H1 (cell line): ENCODE measurements at regions not wholly inside any gene's neighbourhood (a gene's known extent, or its start where the extent isn't known, plus 50 kb on each side); places are given as distances from the start of the nearest gene placed in this dataset.

Source experiments
- CTCF ChIA-PET: fragments of 300-600 bp; sonication (Branson Sonifier 250); formaldehyde crosslinking; loops from one replicate; lab custom pipeline; 2021; ENCODE audit not compliant: partially characterized antibody; lab: Charles Lee
- POLR2A ChIA-PET: fragments of 300-600 bp; sonication (Branson Sonifier 250); formaldehyde crosslinking; loops from one replicate; lab custom pipeline; 2021; ENCODE audit warnings: inconsistent platforms; ENCODE audit not compliant: partially characterized antibody; lab: Charles Lee
- DNase-seq, 2 experiments: peaks; one replicate each; pipeline versions ENCODE4 v3.0.0 to v3.0.0-alpha.2; 2010 to 2022; ENCODE audit warnings: low spot score in 2 of 2, low read depth in 1 of 2, mixed read lengths in 1 of 2
- FAIRE-seq: peaks from 2 replicates; lab custom pipeline; 2011; peaks lifted over from hg19 to GRCh38; lab: Jason Lieb, UNC
- H2AFZ ChIP-seq: 2 replicates; pipeline ENCODE4 v1.8.1; 2012; ENCODE audit warnings: low read length, inconsistent platforms
- H2AK5ac ChIP-seq: 2 replicates; pipeline ENCODE4 v1.6.1; 2013; ENCODE audit warnings: low read depth, low read length
- H2BK120ac ChIP-seq: replicated peaks from 2 replicates; pipeline ENCODE3; 2013; ENCODE audit warnings: low read depth, low read length, inconsistent platforms
- H2BK12ac ChIP-seq: 2 replicates; pipeline ENCODE4 v1.6.1; 2013; ENCODE audit warnings: low read depth, low read length
- H2BK15ac ChIP-seq: 2 replicates; pipeline ENCODE4 v1.6.1; 2013; ENCODE audit warnings: low read length
- H2BK20ac ChIP-seq: 2 replicates; pipeline ENCODE4 v1.6.1; 2013; ENCODE audit warnings: low read length
- H2BK5ac ChIP-seq: 2 replicates; pipeline ENCODE4 v1.6.1; 2013; ENCODE audit warnings: low read depth, low read length
- H3K14ac ChIP-seq: 2 replicates; pipeline ENCODE4 v1.6.1; 2013; ENCODE audit warnings: inconsistent platforms; ENCODE audit not compliant: insufficient read length
- H3K18ac ChIP-seq: 2 replicates; pipeline ENCODE4 v1.6.1; 2013; ENCODE audit warnings: low read length; ENCODE audit errors: extremely low read depth
- H3K23ac ChIP-seq: 2 replicates; pipeline ENCODE4 v1.6.1; 2013; ENCODE audit warnings: inconsistent platforms; ENCODE audit not compliant: insufficient read length
- H3K23me2 ChIP-seq: 2 replicates; pipeline ENCODE4 v1.6.1; 2013; ENCODE audit warnings: low read depth, low read length
- H3K27ac ChIP-seq: 2 replicates; pipeline ENCODE4 v1.6.1; 2011; ENCODE audit warnings: low read depth, low read length, inconsistent platforms
- H3K27me3 ChIP-seq, 4 experiments: replicated peaks in 1 of 4; 1 replicate in 1 of 4; 2 replicates in 3 of 4; pipeline versions ENCODE4 v1.6.1 to v1.8.1; 2011 to 2013; ENCODE audit warnings: low read length in 3 of 4, mild to moderate bottlenecking in 3 of 4, inconsistent platforms in 2 of 4, mixed read lengths in 2 of 4, moderate library complexity in 1 of 4; ENCODE audit not compliant: control insufficient read depth in 3 of 4, insufficient read depth in 3 of 4; ENCODE audit errors: extremely low read depth in 1 of 4
- H3K36me3 ChIP-seq, 4 experiments: 2 replicates each; pipeline versions ENCODE4 v1.6.1 to v1.8.1; 2011 to 2013; ENCODE audit warnings: mild to moderate bottlenecking in 4 of 4, low read length in 3 of 4, moderate library complexity in 2 of 4, control low read depth in 1 of 4, inconsistent platforms in 1 of 4; ENCODE audit not compliant: insufficient read depth in 4 of 4, control insufficient read depth in 2 of 4
- H3K4ac ChIP-seq: replicated peaks from 2 replicates; pipeline ENCODE3; 2013; ENCODE audit warnings: low read length, low read depth, mixed read lengths, inconsistent platforms; ENCODE audit not compliant: insufficient read length
- H3K4me1 ChIP-seq, 4 experiments: replicated peaks in 1 of 4; 1 replicate in 1 of 4; 2 replicates in 3 of 4; pipeline versions ENCODE4 v1.6.1 to v1.8.1; 2011 to 2013; ENCODE audit warnings: low read length in 3 of 4, inconsistent platforms in 2 of 4, mixed read lengths in 1 of 4; ENCODE audit not compliant: insufficient read depth in 4 of 4, control insufficient read depth in 3 of 4
- H3K4me2 ChIP-seq, 2 experiments: 2 replicates each; pipeline versions ENCODE4 v1.6.1 to v1.8.1; 2011 to 2013; ENCODE audit warnings: low read depth in 2 of 2, low read length in 2 of 2, control low read depth in 1 of 2, inconsistent platforms in 1 of 2, mild to moderate bottlenecking in 1 of 2; ENCODE audit not compliant: insufficient read depth in 1 of 2
- H3K4me3 ChIP-seq, 4 experiments: fragments of 200-600, 300-600 bp in 1 of 4; sonication (generic), shearing (Covaris generic), sonication (Bioruptor Twin) in 1 of 4; 2 replicates each; pipeline versions ENCODE4 v1.5.1 to v1.8.1; 2011 to 2016; ENCODE audit warnings: low read length in 4 of 4, low read depth in 3 of 4, control low read depth in 2 of 4, inconsistent platforms in 2 of 4, mild to moderate bottlenecking in 2 of 4, mixed read lengths in 1 of 4, moderate library complexity in 1 of 4; ENCODE audit not compliant: insufficient read depth in 2 of 4; ENCODE audit errors: extremely low read depth in 1 of 4
- H3K56ac ChIP-seq: replicated peaks from 2 replicates; pipeline ENCODE3; 2013; ENCODE audit warnings: low read depth, mild to moderate bottlenecking, mixed read lengths, low read length, inconsistent platforms; ENCODE audit not compliant: insufficient read length
- H3K79me1 ChIP-seq: 2 replicates; pipeline ENCODE4 v1.6.1; 2013; ENCODE audit warnings: low read depth, low read length, control low read depth
- H3K79me2 ChIP-seq, 2 experiments: 2 replicates each; pipeline versions ENCODE4 v1.6.1 to v1.8.1; 2012 to 2013; ENCODE audit warnings: low read length in 2 of 2, mild to moderate bottlenecking in 2 of 2, inconsistent platforms in 1 of 2; ENCODE audit not compliant: insufficient read depth in 2 of 2, control insufficient read depth in 1 of 2
- H3K9ac ChIP-seq, 4 experiments: replicated peaks in 1 of 4; 1 replicate in 1 of 4; 2 replicates in 3 of 4; pipeline versions ENCODE4 v1.6.1 to v1.8.1; 2011 to 2013; ENCODE audit warnings: low read depth in 3 of 4, low read length in 3 of 4, control low read depth in 2 of 4, mild to moderate bottlenecking in 2 of 4, moderate library complexity in 2 of 4, inconsistent platforms in 1 of 4; ENCODE audit errors: extremely low read depth in 1 of 4
- H3K9me3 ChIP-seq, 2 experiments: 2 replicates each; pipeline versions ENCODE4 v1.6.1 to v1.8.1; 2012 to 2013; ENCODE audit warnings: mild to moderate bottlenecking in 2 of 2, moderate library complexity in 2 of 2, control low read depth in 1 of 2, inconsistent platforms in 1 of 2, low read depth in 1 of 2, low read length in 1 of 2, mixed read lengths in 1 of 2; ENCODE audit not compliant: insufficient read depth in 2 of 2
- H4K20me1 ChIP-seq, 2 experiments: replicated peaks in 1 of 2; 2 replicates each; pipeline versions ENCODE3 to v1.8.1; 2011 to 2013; ENCODE audit warnings: inconsistent platforms in 2 of 2, low read length in 2 of 2, mild to moderate bottlenecking in 1 of 2; ENCODE audit not compliant: insufficient read depth in 2 of 2, control insufficient read depth in 1 of 2
- H4K5ac ChIP-seq: 2 replicates; pipeline ENCODE4 v1.6.1; 2013; ENCODE audit warnings: low read length, low read depth, mixed read lengths, inconsistent platforms; ENCODE audit not compliant: insufficient read length
- H4K8ac ChIP-seq: 2 replicates; pipeline ENCODE4 v1.8.0; 2013; ENCODE audit warnings: mild to moderate bottlenecking, moderate library complexity, low read length, inconsistent platforms; ENCODE audit not compliant: insufficient read depth; ENCODE audit errors: extremely low read depth
- H4K91ac ChIP-seq: replicated peaks from 2 replicates; pipeline ENCODE3; 2013; ENCODE audit warnings: low read length, mixed read lengths, inconsistent platforms; ENCODE audit not compliant: insufficient read length
- BACH1 ChIP-seq: IDR thresholded peaks from 2 replicates; pipeline ENCODE4 v1.6.1; 2012; ENCODE audit warnings: low read length, improper control_type of control experiment
- GABPA ChIP-seq: IDR thresholded peaks from 2 replicates; pipeline ENCODE4 v1.6.1; 2011; ENCODE audit warnings: mild to moderate bottlenecking, low read length, moderate library complexity, borderline replicate concordance; ENCODE audit not compliant: insufficient read depth
- SIN3A ChIP-seq, 2 experiments: IDR thresholded peaks in 1 of 2; conservative IDR thresholded peaks in 1 of 2; 2 replicates each; pipeline ENCODE4 v1.6.1; 2011 to 2012; ENCODE audit warnings: low read length in 2 of 2, improper control_type of control experiment in 1 of 2, low read depth in 1 of 2, mild to moderate bottlenecking in 1 of 2
- WGBS, 2 experiments: shearing (Covaris generic) in 1 of 2; methylation state at CpG; one replicate each; pipeline versions ENCODE4 v1.1.6 to v1.1.7; 2013 to 2015; ENCODE audit warnings: low lambda C conversion rate in 2 of 2, mixed read lengths in 2 of 2, inconsistent platforms in 1 of 2, low coverage in 1 of 2, missing lambda C conversion rate in 1 of 2; ENCODE audit not compliant: insufficient replicate concordance in 2 of 2, insufficient coverage in 1 of 2, insufficient read length in 1 of 2; ENCODE audit errors: extremely low coverage in 1 of 2, missing lambda C conversion rate in 1 of 2; 5-methylcytosine and 5-hydroxymethylcytosine counted together
- TF ChIP-seq, protein P1 (sequence below): IDR thresholded peaks from 2 replicates; pipeline ENCODE4 v1.6.1; 2011; ENCODE audit warnings: low read length, improper control_type of control experiment
- TF ChIP-seq, protein P2 (sequence below): IDR thresholded peaks from 2 replicates; pipeline ENCODE4 v1.6.1; 2012; ENCODE audit warnings: inconsistent platforms

DNA sequence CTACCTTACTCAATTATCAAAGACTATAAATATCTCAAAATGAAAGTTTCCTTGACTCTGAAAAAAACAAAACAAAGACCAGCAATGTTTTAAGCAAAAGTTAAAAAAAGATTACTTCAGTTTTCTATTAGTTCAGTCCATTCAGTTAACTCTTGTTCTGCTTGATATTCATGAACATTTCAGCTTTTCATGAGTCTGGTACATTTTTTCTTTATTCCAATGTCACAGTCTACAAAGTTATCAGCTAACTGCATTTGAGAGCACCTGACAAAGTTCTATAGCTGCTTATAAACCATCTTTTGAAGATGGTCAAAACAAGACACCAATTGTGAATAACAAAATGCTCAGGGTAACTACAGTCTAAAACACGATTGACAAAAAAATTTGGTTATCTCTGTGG is 156.1 kb upstream of the NOX3 start:
- no peak overlapping the region for H2AFZ ChIP-seq
- POLR2A ChIA-PET, result no interaction called here
- WGBS, 2 experiments, result 89% methylated on average over 1 of the region's 1 CpG; no CpG with 5 or more reads in 1 of the 2 experiments

More for the DNA sequence above, 156.1 kb upstream of the NOX3 start:
- H3K56ac ChIP-seq, result no peak overlapping the region
- H3K4me1 ChIP-seq, result no peaks in the 10 kb centered on the region
- no peak overlapping the region for H4K8ac ChIP-seq
- no peak overlapping the region for H2BK5ac ChIP-seq
- H2BK120ac ChIP-seq, result no peak overlapping the region
- no peak overlapping the region for H2BK20ac ChIP-seq
- TF ChIP-seq, protein P1, sequence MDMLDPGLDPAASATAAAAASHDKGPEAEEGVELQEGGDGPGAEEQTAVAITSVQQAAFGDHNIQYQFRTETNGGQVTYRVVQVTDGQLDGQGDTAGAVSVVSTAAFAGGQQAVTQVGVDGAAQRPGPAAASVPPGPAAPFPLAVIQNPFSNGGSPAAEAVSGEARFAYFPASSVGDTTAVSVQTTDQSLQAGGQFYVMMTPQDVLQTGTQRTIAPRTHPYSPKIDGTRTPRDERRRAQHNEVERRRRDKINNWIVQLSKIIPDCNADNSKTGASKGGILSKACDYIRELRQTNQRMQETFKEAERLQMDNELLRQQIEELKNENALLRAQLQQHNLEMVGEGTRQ, result no peak
- TF ChIP-seq, protein P2, sequence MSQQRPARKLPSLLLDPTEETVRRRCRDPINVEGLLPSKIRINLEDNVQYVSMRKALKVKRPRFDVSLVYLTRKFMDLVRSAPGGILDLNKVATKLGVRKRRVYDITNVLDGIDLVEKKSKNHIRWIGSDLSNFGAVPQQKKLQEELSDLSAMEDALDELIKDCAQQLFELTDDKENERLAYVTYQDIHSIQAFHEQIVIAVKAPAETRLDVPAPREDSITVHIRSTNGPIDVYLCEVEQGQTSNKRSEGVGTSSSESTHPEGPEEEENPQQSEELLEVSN, result no peak
- TF ChIP-seq BACH1 (no peak), GABPA (no peak), SIN3A (conservative IDR thresholded peaks at IDR 0.05 in 1 of 2, IDR thresholded peaks at IDR 0.05 in 1 of 2; ENCODE audit: low read depth in 1 of 2, low read length in 2 of 2) (no peak)
- CTCF ChIA-PET, result no interaction called here
- no peak overlapping the region for H2BK15ac ChIP-seq
- H3K9ac ChIP-seq, result no peak overlapping the region
- no peak for DNase-seq
- peaks cover 34 to 61% of the 10 kb centered on the region in 2 experiments for H3K9me3 ChIP-seq
- no peaks in the 10 kb centered on the region for H3K79me2 ChIP-seq
- no peak for FAIRE-seq
- H3K23me2 ChIP-seq, result no peaks in the 10 kb centered on the region
- no peak overlapping the region for H4K91ac ChIP-seq
- H2BK12ac ChIP-seq, result no peak overlapping the region
- no peak overlapping the region for H3K4me3 ChIP-seq
- H3K14ac ChIP-seq, result no peak overlapping the region
- H3K27me3 ChIP-seq, result no peaks in the 10 kb centered on the region
- no peak overlapping the region for H3K4me2 ChIP-seq
- H3K79me1 ChIP-seq, result no peaks in the 10 kb centered on the region
- H3K18ac ChIP-seq, result no peak overlapping the region
- no peaks in the 10 kb centered on the region for H4K20me1 ChIP-seq
- no peaks in the 10 kb centered on the region; a peak in 3 of 8 replicates for H3K36me3 ChIP-seq
- no peak overlapping the region for H3K27ac ChIP-seq
- H3K23ac ChIP-seq, result no peak overlapping the region
- H3K4ac ChIP-seq, result no peak overlapping the region
- H2AK5ac ChIP-seq, result no peak overlapping the region
- H4K5ac ChIP-seq, result no peak overlapping the region
